ENCODE measurements at regions not wholly inside any gene's neighbourhood (a gene's known extent, or its start where the extent isn't known, plus 50 kb on each side); places are given as distances from the start of the nearest gene placed in this dataset.
A peak's percentile ranks its signal among the peaks of the same experiment; 100 is the strongest.
"Not testable (repeated sequence)": the region's sequence is repeated elsewhere in the genome, so short reads cannot be mapped to it uniquely, and the experiment has no call there.

GRCh38 chr6:26172608-26172968 lies 85.4 kb downstream of the HFE start:
- peak overlapping the region; percentile 64 for H3K4me3 ChIP-seq (ENCODE audit: low read depth, low read length)

- H3K4me3 ChIP-seq (ENCODE audit: low read depth, low read length) = no peak overlapping the region
Observed at GRCh38 chr6:26173836-26174145, 86.6 kb downstream of the HFE start.

GRCh38 chr6:26175033-26175427 lies 87.8 kb downstream of the HFE start:
- H3K4me3 ChIP-seq (ENCODE audit: low read depth, low read length) = no peak overlapping the region

GRCh38 chr6:26175428-26176181 lies 88.4 kb downstream of the HFE start:
- H3K4me3 ChIP-seq (ENCODE audit: low read depth, low read length) = no peak overlapping the region

- no peak overlapping the region for H3K4me3 ChIP-seq (ENCODE audit: low read depth, low read length)
Observed at GRCh38 chr6:26179675-26180074, 92.4 kb downstream of the HFE start.

GRCh38 chr6:26180346-26180745 lies 93.1 kb downstream of the HFE start:
- H3K4me3 ChIP-seq (ENCODE audit: low read depth, low read length) = no peak overlapping the region

GRCh38 chr6:26183237-26183580 lies 96.0 kb downstream of the HFE start:
- peak overlapping the region; percentile 10 for H3K4me3 ChIP-seq (ENCODE audit: low read depth, low read length)

GRCh38 chr6:26183581-26184366 lies 96.5 kb downstream of the HFE start:
- peak overlapping the region; percentile 57 for H3K4me3 ChIP-seq (ENCODE audit: low read depth, low read length)

- H3K4me3 ChIP-seq (ENCODE audit: low read depth, low read length) = peak overlapping the region; percentile 57
Observed at GRCh38 chr6:26184367-26184891, 97.2 kb downstream of the HFE start.

GRCh38 chr6:26185004-26185403 lies 97.8 kb downstream of the HFE start:
- H3K4me3 ChIP-seq (ENCODE audit: low read depth, low read length) = no peak overlapping the region

GRCh38 chr6:26185802-26186201 lies 98.6 kb downstream of the HFE start:
- no peak overlapping the region for H3K4me3 ChIP-seq (ENCODE audit: low read depth, low read length)

- no peak overlapping the region for H3K4me3 ChIP-seq (ENCODE audit: low read depth, low read length)
Observed at GRCh38 chr6:26186652-26187051, 99.4 kb downstream of the HFE start.

- peak overlapping the region; percentile 77 for H3K4me3 ChIP-seq (ENCODE audit: low read depth, low read length)
Observed at GRCh38 chr6:26187292-26187691, 100.1 kb downstream of the HFE start.

GRCh38 chr6:26187981-26188635 lies 100.9 kb downstream of the HFE start:
- H3K4me3 ChIP-seq (ENCODE audit: low read depth, low read length) = peak overlapping the region; percentile 77

- H3K4me3 ChIP-seq (ENCODE audit: low read depth, low read length) = not testable (repeated sequence)
Observed at GRCh38 chr6:26191512-26191911, 104.3 kb downstream of the HFE start.

GRCh38 chr6:26193467-26194328 lies 106.5 kb downstream of the HFE start:
- no peak overlapping the region for H3K4me3 ChIP-seq (ENCODE audit: low read depth, low read length)

GRCh38 chr6:26194329-26194701 lies 107.1 kb downstream of the HFE start:
- H3K4me3 ChIP-seq (ENCODE audit: low read depth, low read length) = no peak overlapping the region

GRCh38 chr6:26194816-26195375 lies 107.7 kb downstream of the HFE start:
- peak overlapping the region; percentile 97 for H3K4me3 ChIP-seq (ENCODE audit: low read depth, low read length)

GRCh38 chr6:26195376-26195923 lies 108.2 kb downstream of the HFE start:
- peak overlapping the region; percentile 97 for H3K4me3 ChIP-seq (ENCODE audit: low read depth, low read length)

All from iPS-11a (cell line).